ENCODE measurements at regions not wholly inside any gene's neighbourhood (a gene's known extent, or its start where the extent isn't known, plus 50 kb on each side); places are given as distances from the start of the nearest gene placed in this dataset.

GRCh38 chr6:141736104-141736503 is 396.6 kb upstream of the GJE1 start:
- no peaks in the 10 kb centered on the region for H4K20me1 ChIP-seq (ENCODE audit: insufficient read depth, low read length)

GRCh38 chr6:141735126-141735525 is 397.6 kb upstream of the GJE1 start:
- TF ChIP-seq CTCF (IDR thresholded peaks at IDR 0.05; ENCODE audit: low read length) (no peak), EZH2phosphoT487 (IDR thresholded peaks at IDR 0.05; ENCODE audit: low read length) (no peak), EZH2 (optimal IDR thresholded peaks at IDR 0.05; ENCODE audit: low read depth, low read length) (no peak)
- Histone ChIP-seq H3K79me2 (ENCODE audit: low read length) (no peaks in the 10 kb centered on the region), H3K36me3 (replicated peaks; ENCODE audit: insufficient read depth, low read length) (no peaks in the 10 kb centered on the region), H3K9me2 (replicated peaks; ENCODE audit: insufficient read depth, low read length) (no peaks in the 10 kb centered on the region), H3K4me1 (ENCODE audit: low read length) (no peaks in the 10 kb centered on the region), H3K27me3 (replicated peaks; ENCODE audit: insufficient read depth, low read length) (no peaks in the 10 kb centered on the region), H3K4me2 (ENCODE audit: low read depth, low read length) (no peak overlapping the region), H3K4me3 (ENCODE audit: low read length) (no peak overlapping the region), H3K9ac (ENCODE audit: low read length) (no peak overlapping the region), H3K27ac (ENCODE audit: low read length) (no peak overlapping the region), H4K20me1 (ENCODE audit: insufficient read depth, low read length) (no peaks in the 10 kb centered on the region), H3K9me3 (replicated peaks; ENCODE audit: insufficient read depth, low read length) (no peaks in the 10 kb centered on the region), H2AFZ (ENCODE audit: low read length) (no peak overlapping the region), H3F3A (ENCODE audit: insufficient read depth, low read length) (no peaks in the 10 kb centered on the region)
- no peak for DNase-seq

More at GRCh38 chr6:141736104-141736503, 396.6 kb upstream of the GJE1 start:
- no peak overlapping the region for H3K4me3 ChIP-seq (ENCODE audit: low read length)
- no peak overlapping the region for H3K27ac ChIP-seq (ENCODE audit: low read length)
- no peak for DNase-seq
- TF ChIP-seq CTCF (IDR thresholded peaks at IDR 0.05; ENCODE audit: low read length) = no peak
- no peak for TF ChIP-seq EZH2 (optimal IDR thresholded peaks at IDR 0.05; ENCODE audit: low read depth, low read length)
- TF ChIP-seq EZH2phosphoT487 (IDR thresholded peaks at IDR 0.05; ENCODE audit: low read length) = no peak
- no peak overlapping the region for H3K9ac ChIP-seq (ENCODE audit: low read length)
- no peaks in the 10 kb centered on the region for H3K79me2 ChIP-seq (ENCODE audit: low read length)
- no peaks in the 10 kb centered on the region for H3K9me3 ChIP-seq (replicated peaks; ENCODE audit: insufficient read depth, low read length)
- H3K36me3 ChIP-seq (replicated peaks; ENCODE audit: insufficient read depth, low read length) = no peaks in the 10 kb centered on the region
- H3F3A ChIP-seq (ENCODE audit: insufficient read depth, low read length) = no peaks in the 10 kb centered on the region
- no peaks in the 10 kb centered on the region for H3K9me2 ChIP-seq (replicated peaks; ENCODE audit: insufficient read depth, low read length)
- H2AFZ ChIP-seq (ENCODE audit: low read length) = no peak overlapping the region
- no peaks in the 10 kb centered on the region for H3K4me1 ChIP-seq (ENCODE audit: low read length)
- peak overlapping the region; percentile 11; the same call in 1 of the 2 replicates for H3K4me2 ChIP-seq (ENCODE audit: low read depth, low read length)
- no peaks in the 10 kb centered on the region for H3K27me3 ChIP-seq (replicated peaks; ENCODE audit: insufficient read depth, low read length)

GRCh38 chr6:141734071-141734840 is 398.5 kb upstream of the GJE1 start:
- no peaks in the 10 kb centered on the region for H3K36me3 ChIP-seq (replicated peaks; ENCODE audit: insufficient read depth, low read length)
- no peak overlapping the region for H3K9ac ChIP-seq (ENCODE audit: low read length)

More at GRCh38 chr6:141734071-141734840, 398.5 kb upstream of the GJE1 start:
- Histone ChIP-seq H3F3A (ENCODE audit: insufficient read depth, low read length) (no peaks in the 10 kb centered on the region), H3K4me2 (ENCODE audit: low read depth, low read length) (no peak overlapping the region), H2AFZ (ENCODE audit: low read length) (no peak overlapping the region), H3K4me3 (ENCODE audit: low read length) (no peak overlapping the region), H3K9me2 (replicated peaks; ENCODE audit: insufficient read depth, low read length) (no peaks in the 10 kb centered on the region), H3K27me3 (replicated peaks; ENCODE audit: insufficient read depth, low read length) (no peaks in the 10 kb centered on the region), H4K20me1 (ENCODE audit: insufficient read depth, low read length) (no peaks in the 10 kb centered on the region), H3K79me2 (ENCODE audit: low read length) (no peaks in the 10 kb centered on the region), H3K27ac (ENCODE audit: low read length) (no peak overlapping the region), H3K9me3 (replicated peaks; ENCODE audit: insufficient read depth, low read length) (no peaks in the 10 kb centered on the region), H3K4me1 (ENCODE audit: low read length) (no peaks in the 10 kb centered on the region)
- DNase-seq = no peak
- TF ChIP-seq EZH2phosphoT487 (IDR thresholded peaks at IDR 0.05; ENCODE audit: low read length) (no peak), CTCF (IDR thresholded peaks at IDR 0.05; ENCODE audit: low read length) (no peak), EZH2 (optimal IDR thresholded peaks at IDR 0.05; ENCODE audit: low read depth, low read length) (no peak)
